GM12878 (cell line): ENCODE measurements at regions not wholly inside any gene's neighbourhood (a gene's known extent, or its start where the extent isn't known, plus 50 kb on each side); places are given as distances from the start of the nearest gene placed in this dataset.
"Not testable (repeated sequence)": the region's sequence is repeated elsewhere in the genome, so short reads cannot be mapped to it uniquely, and the experiment has no call there.

Experiments used
- ATAC-seq: fragments of 200-7000 bp; cut with Tn5 transposase; 3 replicates; pipeline ENCODE4 v1.9.1; 2020; ENCODE audit warnings: mild to moderate bottlenecking, moderate library complexity
- BruUV-seq: library from RNA; stranded (reverse); fragments of 400-500 nt; replicated peaks from 2 replicates; lab custom pipeline; 2021; lab: Mats Ljungman, UMichigan
- CTCF ChIA-PET: fragments of 300-600 bp; sonication (Branson Sonifier 250); formaldehyde crosslinking; extraction: SDS; loops from one replicate; lab custom pipeline; 2021; ENCODE audit warnings: inconsistent platforms; lab: Yijun Ruan, JAX
- POLR2A ChIA-PET: fragments of 350-600 bp; formaldehyde crosslinking; extraction: SDS; loops from one replicate; lab custom pipeline; 2021; ENCODE audit warnings: inconsistent platforms; lab: Charles Lee
- RAD21 ChIA-PET: fragments of 300-600 bp; sonication (Branson Sonifier 250); formaldehyde crosslinking; loops from one replicate; lab custom pipeline; 2023; ENCODE audit warnings: antibody characterized with exemption; ENCODE audit not compliant: unreplicated experiment; lab: Charles Lee
- SMC1A ChIA-PET: fragments of 300-600 bp; sonication (Branson Sonifier 250); formaldehyde crosslinking; loops from one replicate; lab custom pipeline; 2023; ENCODE audit not compliant: unreplicated experiment, uncharacterized antibody; lab: Charles Lee
- DNase-seq: peaks from one replicate; pipeline ENCODE4 v3.0.0-alpha.2; 2011; ENCODE audit warnings: low read depth, low spot score
- FAIRE-seq: peaks from 3 replicates; lab custom pipeline; 2011; peaks lifted over from hg19 to GRCh38; lab: Jason Lieb, UNC
- H2AFZ ChIP-seq: 2 replicates; pipeline ENCODE4 v1.6.0; 2011; ENCODE audit warnings: low read depth, low read length, control low read depth; ENCODE audit not compliant: control insufficient read depth
- H3K27ac ChIP-seq: 2 replicates; pipeline ENCODE4 v1.5.1; 2011; ENCODE audit warnings: control low read depth; ENCODE audit not compliant: control insufficient read depth, insufficient read depth
- H3K27me3 ChIP-seq, 2 experiments: replicated peaks in 1 of 2; 2 replicates each; pipeline versions ENCODE4 v1.6.0 to v1.6.1; 2011; ENCODE audit warnings: low read length in 1 of 2; ENCODE audit not compliant: control insufficient read depth in 2 of 2, insufficient read depth in 2 of 2
- H3K36me3 ChIP-seq, 2 experiments: 2 replicates each; pipeline ENCODE4 v1.5.1; 2011; ENCODE audit warnings: low read length in 1 of 2; ENCODE audit not compliant: control insufficient read depth in 2 of 2, insufficient read depth in 2 of 2
- H3K4me1 ChIP-seq: 2 replicates; pipeline ENCODE4 v1.6.1; 2011; ENCODE audit warnings: mild to moderate bottlenecking, low read length, moderate library complexity, mixed read lengths; ENCODE audit not compliant: control insufficient read depth, insufficient read depth
- H3K4me2 ChIP-seq: 2 replicates; pipeline ENCODE4 v1.6.0; 2011; ENCODE audit warnings: control low read depth; ENCODE audit not compliant: control insufficient read depth, insufficient read depth
- H3K4me3 ChIP-seq: fragments of 200-600 bp; sonication (generic); 2 replicates; pipeline ENCODE4 v1.5.1; 2016
- H3K79me2 ChIP-seq: 2 replicates; pipeline ENCODE4 v1.6.0; 2011; ENCODE audit warnings: low read length; ENCODE audit not compliant: control insufficient read depth, insufficient read depth
- H3K9ac ChIP-seq: 2 replicates; pipeline ENCODE4 v1.8.0; 2011; ENCODE audit warnings: low read length, control low read depth, mixed read lengths; ENCODE audit not compliant: control insufficient read depth, insufficient read depth
- H3K9me3 ChIP-seq: replicated peaks from 3 replicates; pipeline ENCODE4 v1.5.1; 2011; ENCODE audit warnings: mild to moderate bottlenecking, low read length; ENCODE audit not compliant: control insufficient read depth, insufficient read depth
- H4K20me1 ChIP-seq: 2 replicates; pipeline ENCODE4 v1.6.0; 2011; ENCODE audit not compliant: control insufficient read depth, insufficient read depth
- E4F1 ChIP-seq: fragments of 450-650 bp; IDR thresholded peaks from 2 replicates; pipeline ENCODE4 v1.6.1; 2018; ENCODE audit warnings: borderline replicate concordance, mild to moderate bottlenecking; ENCODE audit not compliant: partially characterized antibody
- NFYB ChIP-seq: IDR thresholded peaks from 2 replicates; pipeline ENCODE4 v1.6.1; 2011; ENCODE audit warnings: low read depth, mild to moderate bottlenecking, low read length, improper control_type of control experiment, moderate library complexity; ENCODE audit not compliant: insufficient read depth
- WGBS: methylation state at CpG from one replicate; pipeline ENCODE4 v1.1.6; 2016; ENCODE audit warnings: low lambda C conversion rate; ENCODE audit not compliant: insufficient replicate concordance, insufficient coverage; ENCODE audit errors: missing lambda C conversion rate; 5-methylcytosine and 5-hydroxymethylcytosine counted together
- in situ Hi-C: fragments of 300-500 bp; cut with MboI; formaldehyde crosslinking; loops from 9 replicates; pipeline ENCODE4 v1.14.3; 2018; ENCODE audit warnings: mixed read lengths
- intact Hi-C: fragments of 100-400 bp; cut with micrococcal nuclease; formaldehyde crosslinking; loops from one replicate; pipeline ENCODE4 v1.14.2; 2022; ENCODE audit not compliant: unreplicated experiment

- no peak for TF ChIP-seq E4F1
Measured at GRCh38 chr18:4755848-4756247, 300.7 kb upstream of the DLGAP1 start (continued).

GRCh38 chr18:4753151-4753550 is 298.0 kb upstream of the DLGAP1 start:
- H4K20me1 ChIP-seq, H3K4me3 ChIP-seq, H3K27ac ChIP-seq, DNase-seq, H3K79me2 ChIP-seq, H3K4me1 ChIP-seq, H3K4me2 ChIP-seq, H3K36me3 ChIP-seq, ATAC-seq, H3K9me3 ChIP-seq, POLR2A ChIA-PET, H3K27me3 ChIP-seq, FAIRE-seq, H2AFZ ChIP-seq, in situ Hi-C loops, H3K9ac ChIP-seq, BruUV-seq: not testable (repeated sequence)
- CTCF ChIA-PET, result interaction anchor here (1.2 kb wide), 1 partner anchor 39 kb away, joined by 3 read pairs; no protein-coding TSS in a partner anchor
- 15% methylated on average over 6 of the region's 6 CpGs for WGBS
- intact Hi-C loops, result loop anchor here (10.0 kb wide), 1 partner anchor 228 kb away; no protein-coding TSS in a partner anchor
- RAD21 ChIA-PET, result interaction anchor here (2.4 kb wide), 1 partner anchor 113 kb away, joined by 6 read pairs; no protein-coding TSS in a partner anchor
- peak; percentile 63 for TF ChIP-seq NFYB
- SMC1A ChIA-PET, result interaction anchor here (0.8 kb wide), 1 partner anchor 11 kb away, joined by 4 read pairs; no protein-coding TSS in a partner anchor
